OCI-LY3 (cell line): ENCODE measurements at regions not wholly inside any gene's neighbourhood (a gene's known extent, or its start where the extent isn't known, plus 50 kb on each side); places are given as distances from the start of the nearest gene placed in this dataset.

Experiments
- H2AFZ ChIP-seq: fragments of 200-600, 300-600 bp; shearing (Covaris generic); 2 replicates; pipeline ENCODE4 v1.6.0; 2014; ENCODE audit warnings: antibody characterized with exemption, low read depth, low read length
- H3K27ac ChIP-seq: fragments of 200-600, 300-600 bp; sonication (generic); 2 replicates; pipeline ENCODE4 v1.5.1; 2014; ENCODE audit warnings: mild to moderate bottlenecking, low read length, moderate library complexity, mixed read lengths
- H3K27me3 ChIP-seq: fragments of 200-600, 300-600 bp; sonication (generic); 2 replicates; pipeline ENCODE4 v1.6.1; 2014; ENCODE audit warnings: low read depth, low read length, mixed read lengths
- H3K36me3 ChIP-seq: fragments of 200-600, 300-600 bp; sonication (generic); replicated peaks from 2 replicates; pipeline ENCODE3; 2014; ENCODE audit warnings: low read depth, low read length, mixed read lengths
- H3K4me1 ChIP-seq: fragments of 300-600, 200-600 bp; sonication (generic); 2 replicates; pipeline ENCODE4 v1.6.1; 2014; ENCODE audit warnings: low read length, mixed read lengths
- H3K4me2 ChIP-seq: fragments of 200-600, 300-600 bp; sonication (generic); 2 replicates; pipeline ENCODE4 v1.6.1; 2014; ENCODE audit warnings: low read length, mixed read lengths
- H3K4me3 ChIP-seq: fragments of 300-600, 200-600 bp; sonication (generic); 2 replicates; pipeline ENCODE4 v1.5.1; 2014; ENCODE audit warnings: antibody characterized with exemption, mild to moderate bottlenecking, low read length, moderate library complexity
- H3K79me2 ChIP-seq: fragments of 300-600, 200-600 bp; shearing (Covaris generic); 2 replicates; pipeline ENCODE4 v1.6.1; 2014; ENCODE audit warnings: mild to moderate bottlenecking, low read length, mixed read lengths
- H3K9ac ChIP-seq: fragments of 300-600, 200-600 bp; shearing (Covaris generic); 2 replicates; pipeline ENCODE4 v1.6.0; 2014; ENCODE audit warnings: mild to moderate bottlenecking, low read length, moderate library complexity
- H3K9me3 ChIP-seq: fragments of 200-600, 300-600 bp; shearing (Covaris generic); 2 replicates; pipeline ENCODE4 v1.6.1; 2014; ENCODE audit warnings: low read length, mixed read lengths; ENCODE audit not compliant: insufficient read depth
- H4K20me1 ChIP-seq: fragments of 200-600, 300-600 bp; sonication (generic); 2 replicates; pipeline ENCODE4 v1.6.1; 2016; ENCODE audit warnings: low read length, mixed read lengths; ENCODE audit not compliant: insufficient read depth
- EZH2phosphoT487 ChIP-seq: fragments of 200-600 bp; shearing (Covaris generic); IDR thresholded peaks from 2 replicates; pipeline ENCODE4 v1.6.1; 2018; ENCODE audit warnings: antibody characterized with exemption, mixed run types, low read depth
- TF ChIP-seq, protein P1 (sequence below): fragments of 200-600, 300-600 bp; sonication (generic); IDR thresholded peaks from 2 replicates; pipeline ENCODE4 v1.5.1; 2014; ENCODE audit warnings: antibody characterized with exemption, low read length, low read depth

- Histone ChIP-seq H3K4me1 (no peaks in the 10 kb centered on the region; the same call in 1 of the 2 replicates), H3K27ac (no peak overlapping the region), H4K20me1 (peaks cover 12% of the 10 kb centered on the region), H3K9me3 (no peaks in the 10 kb centered on the region), H3K79me2 (no peaks in the 10 kb centered on the region), H3K27me3 (peaks cover 99% of the 10 kb centered on the region), H3K4me3 (no peak overlapping the region), H3K36me3 (no peaks in the 10 kb centered on the region), H2AFZ (no peak overlapping the region), H3K9ac (no peak overlapping the region), H3K4me2 (no peak overlapping the region)
- TF ChIP-seq, protein P1, sequence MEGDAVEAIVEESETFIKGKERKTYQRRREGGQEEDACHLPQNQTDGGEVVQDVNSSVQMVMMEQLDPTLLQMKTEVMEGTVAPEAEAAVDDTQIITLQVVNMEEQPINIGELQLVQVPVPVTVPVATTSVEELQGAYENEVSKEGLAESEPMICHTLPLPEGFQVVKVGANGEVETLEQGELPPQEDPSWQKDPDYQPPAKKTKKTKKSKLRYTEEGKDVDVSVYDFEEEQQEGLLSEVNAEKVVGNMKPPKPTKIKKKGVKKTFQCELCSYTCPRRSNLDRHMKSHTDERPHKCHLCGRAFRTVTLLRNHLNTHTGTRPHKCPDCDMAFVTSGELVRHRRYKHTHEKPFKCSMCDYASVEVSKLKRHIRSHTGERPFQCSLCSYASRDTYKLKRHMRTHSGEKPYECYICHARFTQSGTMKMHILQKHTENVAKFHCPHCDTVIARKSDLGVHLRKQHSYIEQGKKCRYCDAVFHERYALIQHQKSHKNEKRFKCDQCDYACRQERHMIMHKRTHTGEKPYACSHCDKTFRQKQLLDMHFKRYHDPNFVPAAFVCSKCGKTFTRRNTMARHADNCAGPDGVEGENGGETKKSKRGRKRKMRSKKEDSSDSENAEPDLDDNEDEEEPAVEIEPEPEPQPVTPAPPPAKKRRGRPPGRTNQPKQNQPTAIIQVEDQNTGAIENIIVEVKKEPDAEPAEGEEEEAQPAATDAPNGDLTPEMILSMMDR = no peak
- no peak for TF ChIP-seq EZH2phosphoT487
Observed at GRCh38 chr15:69660658-69661405, 208.2 kb downstream of the RPLP1 start.

- no peak overlapping the region for H3K4me2 ChIP-seq
- peaks cover 6% of the 10 kb centered on the region for H3K4me1 ChIP-seq
- H3K36me3 ChIP-seq = no peaks in the 10 kb centered on the region
- no peaks in the 10 kb centered on the region for H3K9me3 ChIP-seq
- H4K20me1 ChIP-seq = peaks cover 18% of the 10 kb centered on the region
- no peak overlapping the region for H2AFZ ChIP-seq
- H3K4me3 ChIP-seq = no peak overlapping the region
- no peak overlapping the region for H3K9ac ChIP-seq
- H3K27ac ChIP-seq = no peak overlapping the region
- TF ChIP-seq, protein P1 = no peak
- no peak for TF ChIP-seq EZH2phosphoT487
- no peaks in the 10 kb centered on the region for H3K79me2 ChIP-seq
- peaks cover 100% of the 10 kb centered on the region for H3K27me3 ChIP-seq
Observed at GRCh38 chr15:69661446-69661845, 208.8 kb downstream of the RPLP1 start.

- Histone ChIP-seq H3K4me2 (no peak overlapping the region), H3K4me1 (peaks cover 12% of the 10 kb centered on the region), H3K79me2 (no peaks in the 10 kb centered on the region), H3K4me3 (no peak overlapping the region), H3K27ac (no peak overlapping the region), H3K9ac (no peak overlapping the region), H3K9me3 (no peaks in the 10 kb centered on the region), H4K20me1 (peaks cover 21% of the 10 kb centered on the region), H2AFZ (no peak overlapping the region), H3K27me3 (peaks cover 96% of the 10 kb centered on the region), H3K36me3 (no peaks in the 10 kb centered on the region)
- TF ChIP-seq EZH2phosphoT487 = no peak
- TF ChIP-seq, protein P1 = no peak
Observed at GRCh38 chr15:69661871-69662644, 209.4 kb downstream of the RPLP1 start.

- no peak for TF ChIP-seq EZH2phosphoT487
- TF ChIP-seq, protein P1 = no peak
Observed at GRCh38 chr15:69662645-69663000, 210.0 kb downstream of the RPLP1 start.

More at GRCh38 chr15:69662645-69663000, 210.0 kb downstream of the RPLP1 start:
- Histone ChIP-seq H3K27ac (no peak overlapping the region), H3K36me3 (no peaks in the 10 kb centered on the region), H3K9ac (no peak overlapping the region), H2AFZ (no peak overlapping the region), H3K9me3 (no peaks in the 10 kb centered on the region), H3K4me1 (peaks cover 17% of the 10 kb centered on the region), H3K4me2 (no peak overlapping the region), H4K20me1 (peaks cover 21% of the 10 kb centered on the region), H3K27me3 (peaks cover 91% of the 10 kb centered on the region), H3K4me3 (no peak overlapping the region), H3K79me2 (no peaks in the 10 kb centered on the region)
